C4-2B (cell line): ENCODE measurements at regions not wholly inside any gene's neighbourhood (a gene's known extent, or its start where the extent isn't known, plus 50 kb on each side); places are given as distances from the start of the nearest gene placed in this dataset.

Experiments
- CTCF ChIP-seq: fragments of 450-650 bp; conservative IDR thresholded peaks from 2 replicates; pipeline ENCODE4 v1.5.1; 2017; ENCODE audit warnings: mild to moderate bottlenecking
- ZFX ChIP-seq: fragments of 450-650 bp; IDR thresholded peaks from 2 replicates; pipeline ENCODE4 v1.6.1; 2017

GRCh38 chrX:39602195-39602594 is 495.6 kb downstream of the BCOR start:
- TF ChIP-seq CTCF: no peak
- TF ChIP-seq ZFX: no peak
